Mammary epithelial cell (primary cell): ENCODE measurements at regions not wholly inside any gene's neighbourhood (a gene's known extent, or its start where the extent isn't known, plus 50 kb on each side); places are given as distances from the start of the nearest gene placed in this dataset.

Experiments used
- CTCF ChIP-seq, 2 donors: IDR thresholded peaks in 1 of 2; conservative IDR thresholded peaks in 1 of 2; 2 replicates each; pipeline ENCODE4 v1.5.1; 2011 to 2012; ENCODE audit warnings: inconsistent platforms in 2 of 2, low read length in 2 of 2, mild to moderate bottlenecking in 2 of 2, control low read depth in 1 of 2, low read depth in 1 of 2; ENCODE audit not compliant: insufficient read depth in 1 of 2; ENCODE audit errors: extremely low read depth in 1 of 2
- EZH2 ChIP-seq: IDR thresholded peaks from 2 replicates; pipeline ENCODE4 v1.6.1; 2012; ENCODE audit warnings: low read length, inconsistent platforms, borderline replicate concordance

GRCh38 chr14:54023027-54023426 lies 66.4 kb upstream of the BMP4 start:
- TF ChIP-seq CTCF (conservative IDR thresholded peaks at IDR 0.05 in 1 of 2, IDR thresholded peaks at IDR 0.05 in 1 of 2; ENCODE audit: extremely low read depth in 1 of 2, insufficient read depth in 1 of 2, low read depth in 1 of 2, low read length in 2 of 2) (no peak), EZH2 (no peak)
